SU-DHL-6 (cell line): ENCODE measurements at regions not wholly inside any gene's neighbourhood (a gene's known extent, or its start where the extent isn't known, plus 50 kb on each side); places are given as distances from the start of the nearest gene placed in this dataset.

ENCODE experiments used
- EZH2phosphoT487 ChIP-seq: fragments of 200-600 bp; sonication (generic), shearing (Covaris generic); conservative IDR thresholded peaks from 2 replicates; pipeline ENCODE4 v1.6.1; 2018; ENCODE audit warnings: mild to moderate bottlenecking, antibody characterized with exemption, low read length, moderate library complexity, mixed read lengths
- TF ChIP-seq, protein P1 (sequence below): fragments of 200-600 bp; sonication (generic); IDR thresholded peaks from one replicate; pipeline ENCODE4 v1.5.1; 2017; ENCODE audit warnings: antibody characterized with exemption, mild to moderate bottlenecking, low read length, moderate library complexity; ENCODE audit not compliant: insufficient read depth, poor library complexity, severe bottlenecking

DNA sequence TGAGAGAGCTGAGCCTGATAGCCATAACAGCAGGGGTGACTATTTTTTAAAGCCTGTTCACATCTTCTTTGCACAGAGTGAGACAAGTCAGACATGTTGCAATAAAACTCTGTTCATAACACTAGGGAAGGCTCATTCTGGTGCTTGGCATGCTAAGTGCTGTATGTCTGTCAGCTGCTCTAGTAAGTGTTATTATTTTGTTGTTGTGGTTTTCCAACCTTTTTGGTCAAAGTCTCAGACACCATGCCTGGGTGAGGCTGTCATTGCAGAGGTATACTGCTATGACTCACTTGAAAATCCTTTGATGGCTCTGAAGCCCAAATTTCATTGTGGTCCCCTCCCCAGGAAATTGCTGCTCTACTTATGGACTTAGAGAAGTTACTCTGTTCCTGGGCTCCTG is 129.7 kb downstream of the ADRA2A start:
- TF ChIP-seq, protein P1, sequence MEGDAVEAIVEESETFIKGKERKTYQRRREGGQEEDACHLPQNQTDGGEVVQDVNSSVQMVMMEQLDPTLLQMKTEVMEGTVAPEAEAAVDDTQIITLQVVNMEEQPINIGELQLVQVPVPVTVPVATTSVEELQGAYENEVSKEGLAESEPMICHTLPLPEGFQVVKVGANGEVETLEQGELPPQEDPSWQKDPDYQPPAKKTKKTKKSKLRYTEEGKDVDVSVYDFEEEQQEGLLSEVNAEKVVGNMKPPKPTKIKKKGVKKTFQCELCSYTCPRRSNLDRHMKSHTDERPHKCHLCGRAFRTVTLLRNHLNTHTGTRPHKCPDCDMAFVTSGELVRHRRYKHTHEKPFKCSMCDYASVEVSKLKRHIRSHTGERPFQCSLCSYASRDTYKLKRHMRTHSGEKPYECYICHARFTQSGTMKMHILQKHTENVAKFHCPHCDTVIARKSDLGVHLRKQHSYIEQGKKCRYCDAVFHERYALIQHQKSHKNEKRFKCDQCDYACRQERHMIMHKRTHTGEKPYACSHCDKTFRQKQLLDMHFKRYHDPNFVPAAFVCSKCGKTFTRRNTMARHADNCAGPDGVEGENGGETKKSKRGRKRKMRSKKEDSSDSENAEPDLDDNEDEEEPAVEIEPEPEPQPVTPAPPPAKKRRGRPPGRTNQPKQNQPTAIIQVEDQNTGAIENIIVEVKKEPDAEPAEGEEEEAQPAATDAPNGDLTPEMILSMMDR = no peak
- TF ChIP-seq EZH2phosphoT487 = no peak
